Astrocyte (in vitro differentiated cells and primary cell): ENCODE measurements at regions not wholly inside any gene's neighbourhood (a gene's known extent, or its start where the extent isn't known, plus 50 kb on each side); places are given as distances from the start of the nearest gene placed in this dataset.

Experiments
- EZH2 ChIP-seq: IDR thresholded peaks from 2 replicates; pipeline ENCODE4 v1.6.1; 2012; ENCODE audit warnings: mild to moderate bottlenecking, low read length, inconsistent platforms; ENCODE audit not compliant: insufficient read depth
- TF ChIP-seq, protein P1 (sequence below): IDR thresholded peaks from 2 replicates; pipeline ENCODE4 v1.5.1; 2011; ENCODE audit warnings: low read depth, mild to moderate bottlenecking, inconsistent platforms, low read length, moderate library complexity; ENCODE audit not compliant: insufficient read depth

DNA sequence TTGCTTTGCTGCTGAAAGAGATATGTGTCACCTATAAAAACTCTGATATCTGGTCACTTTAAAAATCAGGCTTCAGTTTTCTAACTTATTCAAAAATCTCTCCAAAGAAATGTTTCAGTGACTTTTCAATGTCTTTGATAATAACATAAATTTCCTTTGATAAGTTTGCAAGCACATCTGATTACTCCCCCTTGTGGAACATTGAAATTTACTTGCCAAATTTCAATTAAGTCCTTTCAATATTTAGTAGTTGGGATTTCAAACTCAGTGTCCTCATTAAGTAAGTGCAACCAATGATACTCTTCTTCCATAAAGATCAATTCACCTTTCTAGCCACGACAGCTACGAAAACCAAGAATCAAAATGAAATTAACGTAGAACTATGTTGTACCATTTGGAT is 151.3 kb upstream of the FAM47C start:
- TF ChIP-seq, protein P1, sequence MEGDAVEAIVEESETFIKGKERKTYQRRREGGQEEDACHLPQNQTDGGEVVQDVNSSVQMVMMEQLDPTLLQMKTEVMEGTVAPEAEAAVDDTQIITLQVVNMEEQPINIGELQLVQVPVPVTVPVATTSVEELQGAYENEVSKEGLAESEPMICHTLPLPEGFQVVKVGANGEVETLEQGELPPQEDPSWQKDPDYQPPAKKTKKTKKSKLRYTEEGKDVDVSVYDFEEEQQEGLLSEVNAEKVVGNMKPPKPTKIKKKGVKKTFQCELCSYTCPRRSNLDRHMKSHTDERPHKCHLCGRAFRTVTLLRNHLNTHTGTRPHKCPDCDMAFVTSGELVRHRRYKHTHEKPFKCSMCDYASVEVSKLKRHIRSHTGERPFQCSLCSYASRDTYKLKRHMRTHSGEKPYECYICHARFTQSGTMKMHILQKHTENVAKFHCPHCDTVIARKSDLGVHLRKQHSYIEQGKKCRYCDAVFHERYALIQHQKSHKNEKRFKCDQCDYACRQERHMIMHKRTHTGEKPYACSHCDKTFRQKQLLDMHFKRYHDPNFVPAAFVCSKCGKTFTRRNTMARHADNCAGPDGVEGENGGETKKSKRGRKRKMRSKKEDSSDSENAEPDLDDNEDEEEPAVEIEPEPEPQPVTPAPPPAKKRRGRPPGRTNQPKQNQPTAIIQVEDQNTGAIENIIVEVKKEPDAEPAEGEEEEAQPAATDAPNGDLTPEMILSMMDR = no peak
- no peak for TF ChIP-seq EZH2
